HG02973 (cell line): ENCODE measurements at regions not wholly inside any gene's neighbourhood (a gene's known extent, or its start where the extent isn't known, plus 50 kb on each side); places are given as distances from the start of the nearest gene placed in this dataset.
"Not testable (repeated sequence)": the region's sequence is repeated elsewhere in the genome, so short reads cannot be mapped to it uniquely, and the experiment has no call there.

Experiments
- ATAC-seq: cut with Tn5 transposase; IDR thresholded peaks from one replicate; pipeline ENCODE4 v1.9.1; 2021; ENCODE audit warnings: moderate library complexity; ENCODE audit not compliant: unreplicated experiment

- not testable (repeated sequence) for ATAC-seq
Observed at GRCh38 chr13:48883786-48884185, 91.9 kb upstream of the FNDC3A start.

- no peak for ATAC-seq
Observed at GRCh38 chr13:48885027-48885395, 90.7 kb upstream of the FNDC3A start.

- no peak for ATAC-seq
Observed at GRCh38 chr13:48888613-48889012, 87.1 kb upstream of the FNDC3A start.

GRCh38 chr13:48890391-48890790, 85.3 kb upstream of the FNDC3A start:
- ATAC-seq, result no peak

- ATAC-seq, result no peak
Observed at GRCh38 chr13:48891586-48891985, 84.1 kb upstream of the FNDC3A start.

- peak; percentile 88 for ATAC-seq
Observed at GRCh38 chr13:48892053-48892687, 83.5 kb upstream of the FNDC3A start.

GRCh38 chr13:48892688-48893075, 83.0 kb upstream of the FNDC3A start:
- no peak for ATAC-seq

GRCh38 chr13:48896312-48896711, 79.4 kb upstream of the FNDC3A start:
- ATAC-seq, result no peak

- no peak for ATAC-seq
Observed at GRCh38 chr13:48901781-48902180, 73.9 kb upstream of the FNDC3A start.

- ATAC-seq, result no peak
Observed at GRCh38 chr13:48902368-48902767, 73.3 kb upstream of the FNDC3A start.

GRCh38 chr13:48904668-48905290, 70.9 kb upstream of the FNDC3A start:
- ATAC-seq, result no peak

GRCh38 chr13:48906200-48906599, 69.5 kb upstream of the FNDC3A start:
- ATAC-seq, result no peak

GRCh38 chr13:48908381-48909055, 67.2 kb upstream of the FNDC3A start:
- no peak for ATAC-seq

GRCh38 chr13:48909056-48909389, 66.7 kb upstream of the FNDC3A start:
- ATAC-seq, result no peak

GRCh38 chr13:48910686-48911085, 65.0 kb upstream of the FNDC3A start:
- ATAC-seq, result no peak

- ATAC-seq, result no peak
Observed at GRCh38 chr13:48919751-48920150, 56.0 kb upstream of the FNDC3A start.

- ATAC-seq, result no peak
Observed at GRCh38 chr13:48920730-48921129, 55.0 kb upstream of the FNDC3A start.

- ATAC-seq, result no peak
Observed at GRCh38 chr13:48923376-48923775, 52.3 kb upstream of the FNDC3A start.

- no peak for ATAC-seq
Observed at GRCh38 chr13:48925001-48925400, 50.7 kb upstream of the FNDC3A start.
